ENCODE measurements at regions not wholly inside any gene's neighbourhood (a gene's known extent, or its start where the extent isn't known, plus 50 kb on each side); places are given as distances from the start of the nearest gene placed in this dataset.
"Not testable (repeated sequence)": the region's sequence is repeated elsewhere in the genome, so short reads cannot be mapped to it uniquely, and the experiment has no call there.

- not testable (repeated sequence) for DNase-seq
Observed at GRCh38 chr2:242009846-242010245, 140.3 kb downstream of the RTP5 start.

GRCh38 chr2:242010252-242011166 is 141.0 kb downstream of the RTP5 start:
- DNase-seq = not testable (repeated sequence)

- no peak for DNase-seq
Observed at GRCh38 chr2:242011167-242011513, 141.6 kb downstream of the RTP5 start.

- DNase-seq = no peak
Observed at GRCh38 chr2:242011516-242011915, 142.0 kb downstream of the RTP5 start.

GRCh38 chr2:242011991-242012764 is 142.6 kb downstream of the RTP5 start:
- no peak for DNase-seq

GRCh38 chr2:242012956-242013764 is 143.6 kb downstream of the RTP5 start:
- no peak for DNase-seq

GRCh38 chr2:242013771-242014170 is 144.2 kb downstream of the RTP5 start:
- DNase-seq = no peak

GRCh38 chr2:242015108-242016065 is 145.9 kb downstream of the RTP5 start:
- DNase-seq = no peak

GRCh38 chr2:242017086-242017485 is 147.6 kb downstream of the RTP5 start:
- DNase-seq = no peak

GRCh38 chr2:242018416-242018815 is 148.9 kb downstream of the RTP5 start:
- not testable (repeated sequence) for DNase-seq

- no peak for DNase-seq
Observed at GRCh38 chr2:242019344-242019743, 149.8 kb downstream of the RTP5 start.

- peak; percentile 6 for DNase-seq
Observed at GRCh38 chr2:242020196-242021004, 150.9 kb downstream of the RTP5 start.

- DNase-seq = no peak
Observed at GRCh38 chr2:242022550-242023290, 153.2 kb downstream of the RTP5 start.

GRCh38 chr2:242024751-242025355 is 155.3 kb downstream of the RTP5 start:
- no peak for DNase-seq

GRCh38 chr2:242027676-242028450 is 158.3 kb downstream of the RTP5 start:
- no peak for DNase-seq

- no peak for DNase-seq
Observed at GRCh38 chr2:242029422-242030225, 160.1 kb downstream of the RTP5 start.

- no peak for DNase-seq
Observed at GRCh38 chr2:242030226-242030575, 160.7 kb downstream of the RTP5 start.

- DNase-seq = no peak
Observed at GRCh38 chr2:242030858-242031257, 161.3 kb downstream of the RTP5 start.

Measured in hindlimb muscle (tissue), 1 donor.